ENCODE measurements at regions not wholly inside any gene's neighbourhood (a gene's known extent, or its start where the extent isn't known, plus 50 kb on each side); places are given as distances from the start of the nearest gene placed in this dataset.

- Histone ChIP-seq H3K4me3 (no peak overlapping the region), H3K9me3 (no peaks in the 10 kb centered on the region), H3K36me3 (no peaks in the 10 kb centered on the region), H3K4me1 (peaks cover 0 to 24% (median 15%) of the 10 kb centered on the region in 4 donors), H3K27ac (no peak overlapping the region), H3K27me3 (no peaks in the 10 kb centered on the region)
- intact Hi-C loops (cut with DNase I; ENCODE audit: low total_unique reads), result no loop called here
- no peak for DNase-seq
- TF ChIP-seq EP300 (IDR thresholded peaks at IDR 0.05; ENCODE audit: low read depth), result no peak
- TF ChIP-seq POLR2A (IDR thresholded peaks at IDR 0.05), result no peak
- TF ChIP-seq CTCF (IDR thresholded peaks at IDR 0.05), result no peak
- TF ChIP-seq POLR2AphosphoS5 (IDR thresholded peaks at IDR 0.05), result no peak
- 65 to 80% methylated on average over 2 of the region's 2 CpGs for WGBS, 2 donors (ENCODE audit: low coverage in 1 of 2)
- in situ Hi-C loops (cut with MboI; ENCODE audit: low pct_ligation_motif_present in 1 of 4, low pct_unique_long_range_greater_than_20kb in 1 of 4, low sequenced_read_pairs in 3 of 4), result no loop called here
Measured at GRCh38 chr11:13876423-13876822, 86.1 kb upstream of the SPON1 start.

GRCh38 chr11:13878077-13878476 lies 84.4 kb upstream of the SPON1 start:
- no peak overlapping the region for H3K4me3 ChIP-seq
- no peak for DNase-seq
- H3K27ac ChIP-seq, result no peak overlapping the region
- no peaks in the 10 kb centered on the region for H3K9me3 ChIP-seq
- H3K36me3 ChIP-seq, result no peaks in the 10 kb centered on the region
- intact Hi-C loops (cut with DNase I; ENCODE audit: low total_unique reads) (no loop called here), in situ Hi-C loops (cut with MboI; ENCODE audit: low pct_ligation_motif_present in 1 of 4, low pct_unique_long_range_greater_than_20kb in 1 of 4, low sequenced_read_pairs in 3 of 4) (no loop called here)
- H3K4me1 ChIP-seq, result peaks cover 0 to 16% (median 10%) of the 10 kb centered on the region in 4 donors
- WGBS, 2 donors (ENCODE audit: low coverage in 1 of 2), result 96 to 100% methylated on average over 1 of the region's 1 CpG
- no peaks in the 10 kb centered on the region for H3K27me3 ChIP-seq
- TF ChIP-seq POLR2AphosphoS5 (IDR thresholded peaks at IDR 0.05), result no peak
- no peak for TF ChIP-seq POLR2A (IDR thresholded peaks at IDR 0.05)
- TF ChIP-seq EP300 (IDR thresholded peaks at IDR 0.05; ENCODE audit: low read depth), result no peak
- no peak for TF ChIP-seq CTCF (IDR thresholded peaks at IDR 0.05)

GRCh38 chr11:13880634-13881033 lies 81.9 kb upstream of the SPON1 start:
- DNase-seq, result no peak

GRCh38 chr11:13881226-13881905 lies 81.2 kb upstream of the SPON1 start:
- Histone ChIP-seq H3K4me3 (no peak overlapping the region), H3K36me3 (no peaks in the 10 kb centered on the region), H3K9me3 (no peaks in the 10 kb centered on the region), H3K27ac (no peak overlapping the region), H3K4me1 (peaks cover 0 to 11% (median 3%) of the 10 kb centered on the region in 4 donors), H3K27me3 (no peaks in the 10 kb centered on the region)
- no peak for TF ChIP-seq POLR2AphosphoS5 (IDR thresholded peaks at IDR 0.05)
- no peak for TF ChIP-seq CTCF (IDR thresholded peaks at IDR 0.05)
- no peak for TF ChIP-seq POLR2A (IDR thresholded peaks at IDR 0.05)
- TF ChIP-seq EP300 (IDR thresholded peaks at IDR 0.05; ENCODE audit: low read depth), result no peak
- intact Hi-C loops (cut with DNase I; ENCODE audit: low total_unique reads) (no loop called here), in situ Hi-C loops (cut with MboI; ENCODE audit: low pct_ligation_motif_present in 1 of 4, low pct_unique_long_range_greater_than_20kb in 1 of 4, low sequenced_read_pairs in 3 of 4) (no loop called here)
- 80% methylated on average over 2 to 10 of the region's 10 CpGs for WGBS, 2 donors (ENCODE audit: low coverage in 1 of 2)
- no peak for DNase-seq

More at GRCh38 chr11:13880634-13881033, 81.9 kb upstream of the SPON1 start:
- no peaks in the 10 kb centered on the region for H3K36me3 ChIP-seq
- in situ Hi-C loops (cut with MboI; ENCODE audit: low pct_ligation_motif_present in 1 of 4, low pct_unique_long_range_greater_than_20kb in 1 of 4, low sequenced_read_pairs in 3 of 4) (no loop called here), intact Hi-C loops (cut with DNase I; ENCODE audit: low total_unique reads) (no loop called here)
- H3K27ac ChIP-seq, result no peak overlapping the region
- no peak overlapping the region for H3K4me3 ChIP-seq
- TF ChIP-seq CTCF (IDR thresholded peaks at IDR 0.05), result no peak
- H3K27me3 ChIP-seq, result no peaks in the 10 kb centered on the region
- peaks cover 0 to 11% (median 3%) of the 10 kb centered on the region in 4 donors for H3K4me1 ChIP-seq
- WGBS, 2 donors (ENCODE audit: low coverage in 1 of 2), result 92 to 100% methylated on average over 2 of the region's 2 CpGs
- no peaks in the 10 kb centered on the region for H3K9me3 ChIP-seq
